ENCODE measurements at regions not wholly inside any gene's neighbourhood (a gene's known extent, or its start where the extent isn't known, plus 50 kb on each side); places are given as distances from the start of the nearest gene placed in this dataset.

DNA sequence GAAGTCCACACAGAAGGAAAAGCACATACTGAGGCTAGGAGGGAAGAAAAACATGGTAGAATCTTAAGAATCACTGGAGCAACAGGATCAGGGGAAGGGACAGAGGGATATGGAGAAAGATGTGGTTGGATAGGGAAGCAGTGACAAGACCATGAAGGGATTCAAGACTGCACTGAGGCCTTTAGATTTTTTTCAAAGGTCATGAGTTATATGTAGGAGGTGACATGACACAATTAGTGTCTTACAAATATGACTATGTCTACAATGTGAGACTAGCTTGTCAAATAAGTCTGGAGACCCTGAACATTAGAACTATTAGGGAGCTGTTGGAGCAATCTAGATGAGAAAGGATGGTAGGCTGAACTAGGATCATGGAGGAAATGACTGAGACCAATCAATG, 1130.3 kb upstream of the ZEB2 start:
- TF ChIP-seq, protein P1, sequence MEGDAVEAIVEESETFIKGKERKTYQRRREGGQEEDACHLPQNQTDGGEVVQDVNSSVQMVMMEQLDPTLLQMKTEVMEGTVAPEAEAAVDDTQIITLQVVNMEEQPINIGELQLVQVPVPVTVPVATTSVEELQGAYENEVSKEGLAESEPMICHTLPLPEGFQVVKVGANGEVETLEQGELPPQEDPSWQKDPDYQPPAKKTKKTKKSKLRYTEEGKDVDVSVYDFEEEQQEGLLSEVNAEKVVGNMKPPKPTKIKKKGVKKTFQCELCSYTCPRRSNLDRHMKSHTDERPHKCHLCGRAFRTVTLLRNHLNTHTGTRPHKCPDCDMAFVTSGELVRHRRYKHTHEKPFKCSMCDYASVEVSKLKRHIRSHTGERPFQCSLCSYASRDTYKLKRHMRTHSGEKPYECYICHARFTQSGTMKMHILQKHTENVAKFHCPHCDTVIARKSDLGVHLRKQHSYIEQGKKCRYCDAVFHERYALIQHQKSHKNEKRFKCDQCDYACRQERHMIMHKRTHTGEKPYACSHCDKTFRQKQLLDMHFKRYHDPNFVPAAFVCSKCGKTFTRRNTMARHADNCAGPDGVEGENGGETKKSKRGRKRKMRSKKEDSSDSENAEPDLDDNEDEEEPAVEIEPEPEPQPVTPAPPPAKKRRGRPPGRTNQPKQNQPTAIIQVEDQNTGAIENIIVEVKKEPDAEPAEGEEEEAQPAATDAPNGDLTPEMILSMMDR (IDR thresholded peaks at IDR 0.05), result no peak
- TF ChIP-seq POLR2A (IDR thresholded peaks at IDR 0.05) (no peak), EP300 (IDR thresholded peaks at IDR 0.05) (no peak), POLR2AphosphoS5 (IDR thresholded peaks at IDR 0.05) (no peak)

Data from sigmoid colon (tissue), 4 donors.